ENCODE measurements at regions not wholly inside any gene's neighbourhood (a gene's known extent, or its start where the extent isn't known, plus 50 kb on each side); places are given as distances from the start of the nearest gene placed in this dataset.

- no peak for TF ChIP-seq CTCF (IDR thresholded peaks at IDR 0.05)
- TF ChIP-seq POLR2A (IDR thresholded peaks at IDR 0.05): no peak
Observed at GRCh38 chr22:45093609-45094008, 70.1 kb upstream of the NUP50 start.
